ENCODE measurements at regions not wholly inside any gene's neighbourhood (a gene's known extent, or its start where the extent isn't known, plus 50 kb on each side); places are given as distances from the start of the nearest gene placed in this dataset.

DNA sequence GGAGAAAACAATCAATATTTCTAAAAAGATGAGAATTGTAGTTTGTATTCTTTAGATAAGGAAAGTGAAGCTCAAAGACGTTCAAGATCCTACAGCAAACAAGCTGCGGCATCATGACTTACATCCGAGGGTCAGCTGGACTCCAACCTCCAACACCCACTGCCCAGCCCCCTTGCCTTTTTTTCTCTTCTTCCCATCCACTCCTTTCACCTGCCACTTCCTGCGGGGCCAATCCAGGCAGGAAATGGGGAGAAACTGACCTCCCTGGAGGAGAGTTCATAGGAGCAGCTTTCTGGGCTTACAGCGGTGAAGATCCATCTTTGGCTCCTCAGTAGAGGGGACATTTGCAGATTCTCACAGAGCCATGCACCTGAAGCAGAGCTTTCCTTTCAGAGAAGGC lies 361.5 kb downstream of the PTPRU start:
- Histone ChIP-seq H3K27me3 (ENCODE audit: control insufficient read depth, extremely low read depth, insufficient read depth, low read length) (no peaks in the 10 kb centered on the region), H3K27ac (ENCODE audit: control insufficient read depth, insufficient read depth, low read length) (no peak overlapping the region), H3K9me3 (ENCODE audit: control insufficient read depth, low read depth, low read length) (no peaks in the 10 kb centered on the region), H3K4me1 (ENCODE audit: control insufficient read depth, extremely low read depth, insufficient read depth, low read length) (peaks cover 3% of the 10 kb centered on the region), H3K36me3 (ENCODE audit: control insufficient read depth in 2 of 2, extremely low read depth in 1 of 2, insufficient read depth in 2 of 2, low read length in 2 of 2) (no peaks in the 10 kb centered on the region), H2AFZ (ENCODE audit: control insufficient read depth, low read length) (no peak overlapping the region), H3K9me1 (ENCODE audit: control insufficient read depth, extremely low read depth, insufficient read depth, low read length) (no peaks in the 10 kb centered on the region), H3K4me2 (ENCODE audit: control insufficient read depth, extremely low read depth, insufficient read depth, low read depth, low read length) (no peak overlapping the region), H4K20me1 (ENCODE audit: control insufficient read depth, extremely low read depth, insufficient read depth, low read length) (no peaks in the 10 kb centered on the region), H3K9ac (ENCODE audit: control insufficient read depth, extremely low read depth, insufficient read depth, low read length) (no peak overlapping the region), H3K79me2 (ENCODE audit: control insufficient read depth, insufficient read depth, low read length) (no peaks in the 10 kb centered on the region), H3K4me3 (ENCODE audit: control insufficient read depth in 2 of 3, extremely low read depth in 1 of 3, insufficient read depth in 2 of 3, low read depth in 1 of 3, low read length in 3 of 3) (no peak overlapping the region)
- DNase-seq (ENCODE audit: low read depth, low spot score) (no peak), FAIRE-seq (no peak)
- dilution Hi-C loops (cut with MboI; ENCODE audit: extremely low pct_ligation_motif_present, low sequenced_read_pairs), result no loop called here
- TF ChIP-seq, protein P1, sequence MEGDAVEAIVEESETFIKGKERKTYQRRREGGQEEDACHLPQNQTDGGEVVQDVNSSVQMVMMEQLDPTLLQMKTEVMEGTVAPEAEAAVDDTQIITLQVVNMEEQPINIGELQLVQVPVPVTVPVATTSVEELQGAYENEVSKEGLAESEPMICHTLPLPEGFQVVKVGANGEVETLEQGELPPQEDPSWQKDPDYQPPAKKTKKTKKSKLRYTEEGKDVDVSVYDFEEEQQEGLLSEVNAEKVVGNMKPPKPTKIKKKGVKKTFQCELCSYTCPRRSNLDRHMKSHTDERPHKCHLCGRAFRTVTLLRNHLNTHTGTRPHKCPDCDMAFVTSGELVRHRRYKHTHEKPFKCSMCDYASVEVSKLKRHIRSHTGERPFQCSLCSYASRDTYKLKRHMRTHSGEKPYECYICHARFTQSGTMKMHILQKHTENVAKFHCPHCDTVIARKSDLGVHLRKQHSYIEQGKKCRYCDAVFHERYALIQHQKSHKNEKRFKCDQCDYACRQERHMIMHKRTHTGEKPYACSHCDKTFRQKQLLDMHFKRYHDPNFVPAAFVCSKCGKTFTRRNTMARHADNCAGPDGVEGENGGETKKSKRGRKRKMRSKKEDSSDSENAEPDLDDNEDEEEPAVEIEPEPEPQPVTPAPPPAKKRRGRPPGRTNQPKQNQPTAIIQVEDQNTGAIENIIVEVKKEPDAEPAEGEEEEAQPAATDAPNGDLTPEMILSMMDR (optimal IDR thresholded peaks at IDR 0.05 in 1 of 3, IDR thresholded peaks at IDR 0.05 in 1 of 3, conservative IDR thresholded peaks at IDR 0.05 in 1 of 3; ENCODE audit: extremely low read depth in 1 of 3, insufficient read depth in 2 of 3, low read length in 3 of 3), result no peak
- no peak for TF ChIP-seq EZH2 (IDR thresholded peaks at IDR 0.05; ENCODE audit: low read length)

- dilution Hi-C loops (cut with MboI; ENCODE audit: extremely low pct_ligation_motif_present, low sequenced_read_pairs), result no loop called here
- H3K27ac ChIP-seq (ENCODE audit: control insufficient read depth, insufficient read depth, low read length), result no peak overlapping the region
- H3K36me3 ChIP-seq (ENCODE audit: control insufficient read depth in 2 of 2, extremely low read depth in 1 of 2, insufficient read depth in 2 of 2, low read length in 2 of 2), result no peaks in the 10 kb centered on the region
- FAIRE-seq (no peak), DNase-seq (ENCODE audit: low read depth, low spot score) (no peak)
- no peak overlapping the region for H3K4me2 ChIP-seq (ENCODE audit: control insufficient read depth, extremely low read depth, insufficient read depth, low read depth, low read length)
- no peaks in the 10 kb centered on the region for H4K20me1 ChIP-seq (ENCODE audit: control insufficient read depth, extremely low read depth, insufficient read depth, low read length)
- no peak overlapping the region for H3K9ac ChIP-seq (ENCODE audit: control insufficient read depth, extremely low read depth, insufficient read depth, low read length)
- no peaks in the 10 kb centered on the region for H3K79me2 ChIP-seq (ENCODE audit: control insufficient read depth, insufficient read depth, low read length)
- TF ChIP-seq EZH2 (IDR thresholded peaks at IDR 0.05; ENCODE audit: low read length), result no peak
- TF ChIP-seq, protein P1 (optimal IDR thresholded peaks at IDR 0.05 in 1 of 3, IDR thresholded peaks at IDR 0.05 in 1 of 3, conservative IDR thresholded peaks at IDR 0.05 in 1 of 3; ENCODE audit: extremely low read depth in 1 of 3, insufficient read depth in 2 of 3, low read length in 3 of 3), result no peak
- no peaks in the 10 kb centered on the region for H3K27me3 ChIP-seq (ENCODE audit: control insufficient read depth, extremely low read depth, insufficient read depth, low read length)
- H3K9me1 ChIP-seq (ENCODE audit: control insufficient read depth, extremely low read depth, insufficient read depth, low read length), result no peaks in the 10 kb centered on the region
- no peak overlapping the region for H3K4me3 ChIP-seq (ENCODE audit: control insufficient read depth in 2 of 3, extremely low read depth in 1 of 3, insufficient read depth in 2 of 3, low read depth in 1 of 3, low read length in 3 of 3)
- H2AFZ ChIP-seq (ENCODE audit: control insufficient read depth, low read length), result no peak overlapping the region
- H3K9me3 ChIP-seq (ENCODE audit: control insufficient read depth, low read depth, low read length), result no peaks in the 10 kb centered on the region
- H3K4me1 ChIP-seq (ENCODE audit: control insufficient read depth, extremely low read depth, insufficient read depth, low read length), result peaks cover 13% of the 10 kb centered on the region
Measured at GRCh38 chr1:29593601-29594382, 357.5 kb downstream of the PTPRU start.

All from keratinocyte (primary cell).